Stimulated activated CD8-positive, alpha-beta memory T cell treated with anti-CD3 and anti-CD28 coated beads, Interleukin-15, amount 100 ng/mL, for 4 hours (primary cell): ENCODE measurements at regions not wholly inside any gene's neighbourhood (a gene's known extent, or its start where the extent isn't known, plus 50 kb on each side); places are given as distances from the start of the nearest gene placed in this dataset.

Experiments
- DNase-seq, 2 donors: peaks; one replicate each; pipeline ENCODE4 v3.0.0-alpha.2; 2020; ENCODE audit warnings: low read depth in 2 of 2

- DNase-seq = no peak
Observed at GRCh38 chr12:130074661-130075406, 87.4 kb upstream of the FZD10 start.

- no peak for DNase-seq
Observed at GRCh38 chr12:130075497-130076076, 86.7 kb upstream of the FZD10 start.

GRCh38 chr12:130076126-130076525 lies 86.1 kb upstream of the FZD10 start:
- DNase-seq = no peak

GRCh38 chr12:130076752-130077151 lies 85.5 kb upstream of the FZD10 start:
- no peak for DNase-seq

- DNase-seq = no peak
Observed at GRCh38 chr12:130078852-130079251, 83.4 kb upstream of the FZD10 start.

- DNase-seq = no peak
Observed at GRCh38 chr12:130079279-130079678, 83.0 kb upstream of the FZD10 start.

- DNase-seq = no peak
Observed at GRCh38 chr12:130080205-130080604, 82.1 kb upstream of the FZD10 start.

- no peak for DNase-seq
Observed at GRCh38 chr12:130081117-130081805, 81.0 kb upstream of the FZD10 start.

GRCh38 chr12:130083002-130083401 lies 79.3 kb upstream of the FZD10 start:
- no peak for DNase-seq

GRCh38 chr12:130083734-130084133 lies 78.5 kb upstream of the FZD10 start:
- DNase-seq = no peak

- no peak for DNase-seq
Observed at GRCh38 chr12:130084359-130084758, 77.9 kb upstream of the FZD10 start.

GRCh38 chr12:130086248-130086647 lies 76.0 kb upstream of the FZD10 start:
- DNase-seq = no peak

GRCh38 chr12:130086797-130087196 lies 75.5 kb upstream of the FZD10 start:
- no peak for DNase-seq

- no peak for DNase-seq
Observed at GRCh38 chr12:130087222-130087621, 75.0 kb upstream of the FZD10 start.

- DNase-seq = no peak
Observed at GRCh38 chr12:130088504-130088903, 73.8 kb upstream of the FZD10 start.

GRCh38 chr12:130090542-130090941 lies 71.7 kb upstream of the FZD10 start:
- DNase-seq = no peak

- no peak for DNase-seq
Observed at GRCh38 chr12:130093380-130093779, 68.9 kb upstream of the FZD10 start.

GRCh38 chr12:130097342-130097741 lies 64.9 kb upstream of the FZD10 start:
- no peak for DNase-seq

- no peak for DNase-seq
Observed at GRCh38 chr12:130097798-130098255, 64.4 kb upstream of the FZD10 start.

GRCh38 chr12:130098301-130099005 lies 63.8 kb upstream of the FZD10 start:
- DNase-seq = no peak

GRCh38 chr12:130100634-130101362 lies 61.5 kb upstream of the FZD10 start:
- DNase-seq = no peak

GRCh38 chr12:130101370-130101769 lies 60.9 kb upstream of the FZD10 start:
- no peak for DNase-seq
